GM10248 (cell line): ENCODE measurements at regions not wholly inside any gene's neighbourhood (a gene's known extent, or its start where the extent isn't known, plus 50 kb on each side); places are given as distances from the start of the nearest gene placed in this dataset.

Source experiments
- CTCF ChIA-PET: fragments of 300-600 bp; sonication (Branson Sonifier 250); formaldehyde crosslinking; extraction: SDS; loops from one replicate; lab custom pipeline; 2021; ENCODE audit warnings: antibody characterized with exemption; lab: Yijun Ruan, JAX
- POLR2A ChIA-PET: fragments of 350-650 bp; sonication (Branson Sonifier 250); formaldehyde crosslinking; extraction: SDS; loops from one replicate; lab custom pipeline; 2020; ENCODE audit warnings: antibody characterized with exemption; lab: Yijun Ruan, JAX
- DNase-seq: peaks from one replicate; pipeline ENCODE4 v3.0.0; 2012; ENCODE audit errors: extremely low spot score
- CTCF ChIP-seq: IDR thresholded peaks from 2 replicates; pipeline ENCODE4 v1.5.1; 2012; ENCODE audit warnings: mild to moderate bottlenecking, low read depth; ENCODE audit errors: extremely low read depth, missing control alignments, control extremely low read depth

GRCh38 chr10:131673396-131673795, 227.4 kb upstream of the PPP2R2D start:
- ChIA-PET POLR2A (no interaction called here), CTCF (interaction anchor here (1.0 kb wide), 1 partner anchor 26 kb away, joined by 3 read pairs; no protein-coding TSS in a partner anchor)
- no peak for TF ChIP-seq CTCF
- DNase-seq, result no peak

- POLR2A ChIA-PET, result no interaction called here
- TF ChIP-seq CTCF, result no peak
- CTCF ChIA-PET, result no interaction called here
Observed at GRCh38 chr10:131674130-131674529, 226.7 kb upstream of the PPP2R2D start.

GRCh38 chr10:131675104-131675503, 225.7 kb upstream of the PPP2R2D start:
- TF ChIP-seq CTCF, result no peak
- POLR2A ChIA-PET, result no interaction called here
- no peak for DNase-seq
- CTCF ChIA-PET, result no interaction called here

More at GRCh38 chr10:131674130-131674529, 226.7 kb upstream of the PPP2R2D start:
- no peak for DNase-seq

DNA sequence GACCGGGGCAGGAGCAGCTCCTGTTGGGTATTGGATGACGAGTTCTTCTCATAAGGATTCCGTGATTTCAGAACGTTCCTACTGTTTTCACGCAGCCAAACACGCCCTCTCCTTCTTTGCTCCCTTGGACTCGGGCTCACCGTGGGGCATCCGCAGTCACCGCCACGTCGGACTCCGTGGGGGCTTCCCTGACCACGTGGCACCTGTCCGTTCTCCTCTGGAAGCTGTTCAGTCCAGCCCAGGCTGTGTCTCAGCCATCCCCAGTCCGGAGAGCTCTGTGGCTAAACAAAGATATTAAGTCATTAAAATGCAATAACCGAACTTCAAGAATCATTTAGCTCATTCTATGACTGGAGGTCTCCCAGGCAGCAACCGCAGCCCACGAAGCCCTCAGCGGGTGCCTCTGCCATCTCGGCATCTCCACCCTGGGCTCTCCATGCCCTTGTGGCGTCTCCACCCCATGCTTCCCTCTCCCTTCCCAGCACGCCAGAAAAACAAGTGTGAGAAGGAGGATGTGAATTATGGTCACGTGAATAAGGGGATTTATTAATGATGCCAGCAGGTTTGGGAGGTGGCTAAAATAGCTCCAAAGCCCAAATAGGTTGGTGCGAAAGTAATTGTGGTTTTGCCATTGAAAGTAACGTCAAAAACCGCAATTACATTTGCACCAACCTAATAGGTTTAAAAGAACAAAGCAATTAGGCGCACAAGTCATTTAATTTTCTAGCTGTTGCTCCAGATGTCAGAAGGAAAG, 224.6 kb upstream of the PPP2R2D start:
- CTCF ChIA-PET, result interaction anchor here (1.0 to 1.1 kb wide), 2 partner anchors 16 to 110 kb away, joined by 3 read pairs; no protein-coding TSS in a partner anchor
- POLR2A ChIA-PET, result no interaction called here
- no peak for DNase-seq
- TF ChIP-seq CTCF, result no peak

DNA sequence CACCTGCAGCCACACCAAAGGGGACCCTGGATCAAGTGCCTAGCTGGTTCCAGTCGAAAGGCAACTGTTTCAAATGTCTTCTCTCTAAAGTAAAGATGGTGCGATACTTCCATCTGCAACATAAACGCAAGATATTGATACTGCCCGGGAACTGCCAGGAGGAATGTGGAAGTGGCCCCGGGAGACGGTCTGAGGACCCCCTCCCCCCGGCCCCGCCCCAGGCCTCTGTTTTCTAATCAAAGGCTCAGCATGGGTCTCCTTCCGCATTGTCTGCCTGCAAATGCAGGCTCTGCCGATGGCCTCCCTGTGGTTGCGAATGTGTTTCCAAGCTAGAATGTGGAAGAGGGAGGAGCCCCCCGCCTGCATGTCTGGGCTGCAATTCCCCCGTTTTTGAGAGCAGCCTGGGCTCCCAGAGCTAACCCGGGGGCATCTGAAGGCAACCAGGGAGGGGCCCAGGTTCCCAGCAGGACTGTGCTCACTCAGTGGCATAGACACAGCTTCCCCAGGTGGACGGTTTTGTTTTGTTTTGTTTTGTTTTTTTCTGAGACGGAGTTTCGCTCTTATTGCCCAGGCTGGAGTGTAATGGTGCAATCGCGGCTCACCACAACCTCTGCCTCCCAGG, 223.9 kb upstream of the PPP2R2D start:
- ChIA-PET POLR2A (no interaction called here), CTCF (interaction anchor here (1.0 to 1.1 kb wide), 2 partner anchors 15 to 109 kb away, joined by 3 read pairs; no protein-coding TSS in a partner anchor)
- TF ChIP-seq CTCF, result no peak
- no peak for DNase-seq

GRCh38 chr10:131677671-131678070, 223.1 kb upstream of the PPP2R2D start:
- no peak for DNase-seq
- POLR2A ChIA-PET, result no interaction called here
- no peak for TF ChIP-seq CTCF
- CTCF ChIA-PET, result no interaction called here
